GM21515 (cell line): ENCODE measurements at regions not wholly inside any gene's neighbourhood (a gene's known extent, or its start where the extent isn't known, plus 50 kb on each side); places are given as distances from the start of the nearest gene placed in this dataset.
"Not testable (repeated sequence)": the region's sequence is repeated elsewhere in the genome, so short reads cannot be mapped to it uniquely, and the experiment has no call there.

Source experiments
- ATAC-seq: cut with Tn5 transposase; IDR thresholded peaks from one replicate; pipeline ENCODE4 v1.9.1; 2021; ENCODE audit not compliant: unreplicated experiment

- ATAC-seq, result no peak
Observed at GRCh38 chr15:62320259-62320658, 155.2 kb upstream of the C2CD4B start.

- no peak for ATAC-seq
Observed at GRCh38 chr15:62323353-62323890, 158.3 kb upstream of the C2CD4B start.

GRCh38 chr15:62324382-62324781 lies 159.3 kb upstream of the C2CD4B start:
- ATAC-seq, result no peak

- ATAC-seq, result no peak
Observed at GRCh38 chr15:62325597-62325996, 160.5 kb upstream of the C2CD4B start.

GRCh38 chr15:62326460-62327011 lies 161.5 kb upstream of the C2CD4B start:
- ATAC-seq, result no peak

- no peak for ATAC-seq
Observed at GRCh38 chr15:62327406-62327805, 162.3 kb upstream of the C2CD4B start.

GRCh38 chr15:62332472-62332871 lies 167.4 kb upstream of the C2CD4B start:
- not testable (repeated sequence) for ATAC-seq

GRCh38 chr15:62334536-62334935 lies 169.5 kb upstream of the C2CD4B start:
- no peak for ATAC-seq

GRCh38 chr15:62337934-62338333 lies 172.8 kb upstream of the C2CD4B start:
- no peak for ATAC-seq

- ATAC-seq, result no peak
Observed at GRCh38 chr15:62338497-62338896, 173.4 kb upstream of the C2CD4B start.

GRCh38 chr15:62342959-62343358 lies 177.9 kb upstream of the C2CD4B start:
- no peak for ATAC-seq

- no peak for ATAC-seq
Observed at GRCh38 chr15:62343397-62343796, 178.3 kb upstream of the C2CD4B start.

- ATAC-seq, result no peak
Observed at GRCh38 chr15:62344806-62345539, 179.9 kb upstream of the C2CD4B start.

- no peak for ATAC-seq
Observed at GRCh38 chr15:62346168-62346567, 181.1 kb upstream of the C2CD4B start.

GRCh38 chr15:62348118-62348517 lies 183.0 kb upstream of the C2CD4B start:
- no peak for ATAC-seq

GRCh38 chr15:62348623-62349022 lies 183.5 kb upstream of the C2CD4B start:
- ATAC-seq, result no peak

GRCh38 chr15:62352817-62353216 lies 187.7 kb upstream of the C2CD4B start:
- no peak for ATAC-seq

GRCh38 chr15:62357431-62357830 lies 192.3 kb upstream of the C2CD4B start:
- no peak for ATAC-seq

GRCh38 chr15:62359416-62359815 lies 194.3 kb upstream of the C2CD4B start:
- no peak for ATAC-seq

GRCh38 chr15:62360332-62361097 lies 195.4 kb upstream of the C2CD4B start:
- no peak for ATAC-seq

- no peak for ATAC-seq
Observed at GRCh38 chr15:62362144-62362543, 197.1 kb upstream of the C2CD4B start.

- ATAC-seq, result no peak
Observed at GRCh38 chr15:62362608-62363007, 197.5 kb upstream of the C2CD4B start.
